Activated CD4-positive, alpha-beta T cell treated with anti-CD3 and anti-CD28 coated beads, Interleukin-2, amount 10 ng/mL, durations not matched to agents 7 days and 5 days (primary cell): ENCODE measurements at regions not wholly inside any gene's neighbourhood (a gene's known extent, or its start where the extent isn't known, plus 50 kb on each side); places are given as distances from the start of the nearest gene placed in this dataset.

ENCODE experiments used
- CTCF ChIA-PET: fragments of 350-600 bp; sonication (Branson Sonifier 250); formaldehyde crosslinking; loops from one replicate; lab custom pipeline; 2021; ENCODE audit warnings: antibody characterized with exemption; lab: Charles Lee
- POLR2A ChIA-PET: fragments of 350-600 bp; sonication (Branson Sonifier 250); formaldehyde crosslinking; loops from one replicate; lab custom pipeline; 2021; ENCODE audit warnings: antibody characterized with exemption; lab: Charles Lee
- DNase-seq: peaks from one replicate; pipeline ENCODE4 v3.0.0-alpha.2; 2020
- H3K27ac Mint-ChIP-seq: one replicate; pipeline ENCODE4 v1.8.0; 2021; ENCODE audit warnings: mild to moderate bottlenecking, moderate library complexity, mixed read lengths
- H3K27me3 Mint-ChIP-seq: one replicate; pipeline ENCODE4 v1.8.0; 2021; ENCODE audit warnings: mixed read lengths
- H3K36me3 Mint-ChIP-seq: one replicate; pipeline ENCODE4 v1.8.0; 2021; ENCODE audit warnings: low read depth, mixed read lengths
- H3K4me1 Mint-ChIP-seq: one replicate; pipeline ENCODE4 v1.8.0; 2021; ENCODE audit warnings: mixed read lengths
- H3K4me3 Mint-ChIP-seq: one replicate; pipeline ENCODE4 v1.8.0; 2021; ENCODE audit warnings: mild to moderate bottlenecking, moderate library complexity, mixed read lengths
- H3K9me3 Mint-ChIP-seq: one replicate; pipeline ENCODE4 v1.8.0; 2021; ENCODE audit warnings: mixed read lengths

GRCh38 chr5:73253047-73253660, 80.2 kb downstream of the TMEM174 start:
- CTCF ChIA-PET: no interaction called here
- H3K27ac Mint-ChIP-seq: no peak overlapping the region
- H3K36me3 Mint-ChIP-seq: no peaks in the 10 kb centered on the region
- no peak for DNase-seq
- no peaks in the 10 kb centered on the region for H3K9me3 Mint-ChIP-seq
- H3K4me3 Mint-ChIP-seq: no peak overlapping the region
- peaks cover 36% of the 10 kb centered on the region for H3K27me3 Mint-ChIP-seq
- POLR2A ChIA-PET: interaction anchor here (0.5 kb wide), 1 partner anchor 164 kb away, joined by 6 read pairs; no protein-coding TSS in a partner anchor
- H3K4me1 Mint-ChIP-seq: no peaks in the 10 kb centered on the region

- no peaks in the 10 kb centered on the region for H3K36me3 Mint-ChIP-seq
- ChIA-PET POLR2A (no interaction called here), CTCF (interaction anchor here (0.7 kb wide), 1 partner anchor 14 kb away, joined by 4 read pairs; no protein-coding TSS in a partner anchor)
- no peak overlapping the region for H3K4me3 Mint-ChIP-seq
- no peak for DNase-seq
- H3K4me1 Mint-ChIP-seq: no peaks in the 10 kb centered on the region
- H3K9me3 Mint-ChIP-seq: no peaks in the 10 kb centered on the region
- peaks cover 46% of the 10 kb centered on the region for H3K27me3 Mint-ChIP-seq
- H3K27ac Mint-ChIP-seq: no peak overlapping the region
Measured at GRCh38 chr5:73250645-73251044, 77.7 kb downstream of the TMEM174 start.

- Mint-ChIP-seq H3K4me1 (no peaks in the 10 kb centered on the region), H3K36me3 (no peaks in the 10 kb centered on the region), H3K27me3 (peaks cover 34% of the 10 kb centered on the region), H3K9me3 (no peaks in the 10 kb centered on the region), H3K4me3 (no peak overlapping the region), H3K27ac (no peak overlapping the region)
- CTCF ChIA-PET: interaction anchor here (1.3 kb wide), 1 partner anchor 26 kb away, joined by 3 read pairs; no protein-coding TSS in a partner anchor
- DNase-seq: no peak
- POLR2A ChIA-PET: no interaction called here
Measured at GRCh38 chr5:73242735-73243134, 69.7 kb downstream of the TMEM174 start.

GRCh38 chr5:73238873-73239272, 65.9 kb downstream of the TMEM174 start:
- POLR2A ChIA-PET: no interaction called here
- H3K36me3 Mint-ChIP-seq: no peaks in the 10 kb centered on the region
- peaks cover 42% of the 10 kb centered on the region for H3K27me3 Mint-ChIP-seq
- no peaks in the 10 kb centered on the region for H3K9me3 Mint-ChIP-seq
- H3K4me3 Mint-ChIP-seq: no peak overlapping the region
- H3K4me1 Mint-ChIP-seq: no peaks in the 10 kb centered on the region
- no peak for DNase-seq
- CTCF ChIA-PET: no interaction called here
- H3K27ac Mint-ChIP-seq: no peak overlapping the region

- CTCF ChIA-PET: interaction anchor here (1.3 kb wide), 1 partner anchor 14 kb away, joined by 4 read pairs; no protein-coding TSS in a partner anchor
- H3K4me1 Mint-ChIP-seq: peaks cover 10% of the 10 kb centered on the region
- H3K27me3 Mint-ChIP-seq: peaks cover 53% of the 10 kb centered on the region
- no peak overlapping the region for H3K27ac Mint-ChIP-seq
- no peak for DNase-seq
- no peaks in the 10 kb centered on the region for H3K36me3 Mint-ChIP-seq
- no peak overlapping the region for H3K4me3 Mint-ChIP-seq
- no peaks in the 10 kb centered on the region for H3K9me3 Mint-ChIP-seq
- POLR2A ChIA-PET: no interaction called here
Measured at GRCh38 chr5:73236541-73237128, 63.6 kb downstream of the TMEM174 start.

- POLR2A ChIA-PET: no interaction called here
- no peaks in the 10 kb centered on the region for H3K36me3 Mint-ChIP-seq
- CTCF ChIA-PET: no interaction called here
- no peaks in the 10 kb centered on the region for H3K9me3 Mint-ChIP-seq
- H3K27me3 Mint-ChIP-seq: peaks cover 72% of the 10 kb centered on the region
- no peak overlapping the region for H3K4me3 Mint-ChIP-seq
- no peak overlapping the region for H3K27ac Mint-ChIP-seq
- no peak for DNase-seq
- peaks cover 15% of the 10 kb centered on the region for H3K4me1 Mint-ChIP-seq
Measured at GRCh38 chr5:73234204-73234555, 61.2 kb downstream of the TMEM174 start.

GRCh38 chr5:73233461-73234203, 60.6 kb downstream of the TMEM174 start:
- CTCF ChIA-PET: no interaction called here
- Mint-ChIP-seq H3K36me3 (no peaks in the 10 kb centered on the region), H3K4me3 (no peak overlapping the region), H3K27ac (no peak overlapping the region), H3K4me1 (peaks cover 15% of the 10 kb centered on the region), H3K9me3 (no peaks in the 10 kb centered on the region), H3K27me3 (peaks cover 75% of the 10 kb centered on the region)
- POLR2A ChIA-PET: interaction anchor here (0.6 kb wide), 1 partner anchor 222 kb away, joined by 13 read pairs; no protein-coding TSS in a partner anchor
- no peak for DNase-seq

- H3K4me3 Mint-ChIP-seq: no peak overlapping the region
- ChIA-PET CTCF (no interaction called here), POLR2A (interaction anchor here (0.6 kb wide), 1 partner anchor 223 kb away, joined by 13 read pairs; no protein-coding TSS in a partner anchor)
- H3K27ac Mint-ChIP-seq: no peak overlapping the region
- H3K27me3 Mint-ChIP-seq: peaks cover 80% of the 10 kb centered on the region
- H3K4me1 Mint-ChIP-seq: peaks cover 15% of the 10 kb centered on the region
- H3K9me3 Mint-ChIP-seq: no peaks in the 10 kb centered on the region
- DNase-seq: no peak
- H3K36me3 Mint-ChIP-seq: no peaks in the 10 kb centered on the region
Measured at GRCh38 chr5:73233053-73233460, 60.1 kb downstream of the TMEM174 start.

- Mint-ChIP-seq H3K27ac (no peak overlapping the region), H3K4me3 (no peak overlapping the region)
- POLR2A ChIA-PET: interaction anchor here (0.6 kb wide), 1 partner anchor 223 kb away, joined by 13 read pairs; no protein-coding TSS in a partner anchor
Measured at GRCh38 chr5:73232266-73233041, 59.5 kb downstream of the TMEM174 start.

GRCh38 chr5:73231246-73231778, 58.3 kb downstream of the TMEM174 start:
- peaks cover 84% of the 10 kb centered on the region for H3K27me3 Mint-ChIP-seq
- CTCF ChIA-PET: interaction anchor here (0.6 kb wide), 1 partner anchor 218 kb away, joined by 3 read pairs; no protein-coding TSS in a partner anchor
- DNase-seq: no peak
- no peaks in the 10 kb centered on the region for H3K36me3 Mint-ChIP-seq
- H3K9me3 Mint-ChIP-seq: no peaks in the 10 kb centered on the region
- peaks cover 15% of the 10 kb centered on the region for H3K4me1 Mint-ChIP-seq
- no peak overlapping the region for H3K27ac Mint-ChIP-seq
- POLR2A ChIA-PET: interaction anchor here (0.6 kb wide), 1 partner anchor 137 kb away, joined by 8 read pairs; no protein-coding TSS in a partner anchor
- H3K4me3 Mint-ChIP-seq: no peak overlapping the region

More at GRCh38 chr5:73232266-73233041, 59.5 kb downstream of the TMEM174 start:
- H3K27me3 Mint-ChIP-seq: peaks cover 82% of the 10 kb centered on the region
- DNase-seq: no peak
- CTCF ChIA-PET: interaction anchor here (0.6 kb wide), 1 partner anchor 217 kb away, joined by 3 read pairs; no protein-coding TSS in a partner anchor
- H3K9me3 Mint-ChIP-seq: no peaks in the 10 kb centered on the region
- peaks cover 15% of the 10 kb centered on the region for H3K4me1 Mint-ChIP-seq
- H3K36me3 Mint-ChIP-seq: no peaks in the 10 kb centered on the region

GRCh38 chr5:73230264-73231245, 57.6 kb downstream of the TMEM174 start:
- Mint-ChIP-seq H3K27ac (no peak overlapping the region), H3K27me3 (peaks cover 83% of the 10 kb centered on the region), H3K9me3 (no peaks in the 10 kb centered on the region), H3K4me1 (peaks cover 15% of the 10 kb centered on the region), H3K4me3 (no peak overlapping the region), H3K36me3 (no peaks in the 10 kb centered on the region)
- DNase-seq: no peak
- CTCF ChIA-PET: interaction anchor here (1.4 kb wide), 1 partner anchor 72 kb away, joined by 3 read pairs; no protein-coding TSS in a partner anchor
- POLR2A ChIA-PET: interaction anchor here (0.6 kb wide), 1 partner anchor 136 kb away, joined by 8 read pairs; no protein-coding TSS in a partner anchor
